GM10266 (cell line): ENCODE measurements at regions not wholly inside any gene's neighbourhood (a gene's known extent, or its start where the extent isn't known, plus 50 kb on each side); places are given as distances from the start of the nearest gene placed in this dataset.

Experiments used
- DNase-seq: peaks from one replicate; pipeline ENCODE4 v3.0.0; 2012; ENCODE audit errors: extremely low spot score
- CTCF ChIP-seq: IDR thresholded peaks from 2 replicates; pipeline ENCODE4 v1.5.1; 2012; ENCODE audit warnings: mild to moderate bottlenecking, low read depth; ENCODE audit not compliant: control insufficient read depth, insufficient read depth; ENCODE audit errors: missing control alignments

GRCh38 chr7:85483177-85483576 lies 296.3 kb upstream of the SEMA3D start:
- DNase-seq, result no peak
- TF ChIP-seq CTCF, result no peak

DNA sequence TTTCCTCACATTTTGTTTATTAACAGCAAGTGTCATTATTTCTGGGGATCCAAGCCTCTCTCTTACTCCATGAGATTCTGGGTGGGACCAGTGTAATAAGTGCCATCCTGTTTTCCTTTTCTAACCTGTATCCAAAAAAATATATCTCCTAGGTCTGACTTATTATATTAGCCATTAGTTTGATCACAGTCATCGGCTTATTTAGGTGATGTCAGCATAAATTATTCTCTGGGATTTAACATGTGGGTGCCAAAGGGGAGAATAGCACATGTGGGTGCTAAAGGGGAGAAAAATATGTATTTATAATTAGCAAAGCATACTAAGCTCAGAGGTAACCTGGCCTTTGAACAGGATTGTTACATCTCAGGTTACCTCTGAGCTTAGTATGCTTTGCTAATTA lies 293.8 kb upstream of the SEMA3D start:
- no peak for DNase-seq
- TF ChIP-seq CTCF, result no peak

DNA sequence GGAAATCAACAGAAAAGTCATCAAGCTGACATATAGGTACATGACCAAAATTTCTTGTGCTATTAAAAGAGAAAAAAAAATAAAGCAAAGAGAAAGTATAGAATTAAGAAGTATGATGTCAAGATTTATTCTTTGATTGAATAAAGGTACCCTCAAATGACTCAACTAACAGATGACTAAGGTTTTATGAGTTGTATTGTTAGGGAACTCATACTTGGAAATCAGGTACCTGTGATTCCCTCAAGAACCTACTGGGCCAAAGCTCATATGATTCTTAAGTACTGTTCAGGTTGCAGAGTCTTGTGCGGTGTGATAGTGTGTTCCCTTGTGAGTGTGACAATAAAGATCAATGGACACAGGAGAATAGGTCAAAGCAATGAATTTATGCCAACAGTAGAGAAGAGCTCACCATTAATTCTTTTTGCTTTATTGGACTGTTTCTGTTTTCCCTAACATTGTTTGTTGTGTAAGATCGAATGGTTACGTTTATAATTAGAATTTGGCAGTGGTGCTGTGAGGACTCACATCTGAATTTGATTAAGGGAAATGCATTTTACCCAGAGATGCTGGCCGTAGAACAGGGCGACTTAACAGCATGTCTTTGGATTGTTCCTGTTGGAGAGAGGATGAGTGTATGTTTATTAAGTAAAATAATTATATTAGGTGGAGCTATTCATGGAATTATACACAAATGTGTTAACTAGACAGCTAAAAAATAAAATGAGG lies 293.2 kb upstream of the SEMA3D start:
- DNase-seq, result no peak
- TF ChIP-seq CTCF, result no peak

DNA sequence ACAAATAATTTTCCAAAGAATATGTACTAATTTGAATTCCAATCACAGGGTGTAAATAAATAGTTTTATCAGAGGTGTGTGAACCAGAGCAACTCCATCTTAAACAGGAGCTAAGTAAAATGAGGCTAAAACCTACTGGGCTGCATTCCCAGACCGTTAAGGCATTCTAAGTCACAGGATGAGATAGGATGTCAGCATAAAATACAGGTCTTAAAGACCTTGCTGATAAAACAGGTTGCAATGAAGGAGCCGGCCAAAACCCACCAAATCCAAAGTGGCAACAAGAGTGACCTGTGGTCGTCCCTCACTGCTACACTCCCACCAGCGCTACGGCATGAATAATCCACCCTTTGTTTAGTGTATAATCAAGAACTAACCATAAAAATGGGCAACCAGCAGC lies 291.7 kb upstream of the SEMA3D start:
- DNase-seq, result no peak
- no peak for TF ChIP-seq CTCF

- TF ChIP-seq CTCF, result no peak
- no peak for DNase-seq
These were observed 288.6 kb upstream of the SEMA3D start for GRCh38 chr7:85475476-85475875.

- no peak for DNase-seq
- no peak for TF ChIP-seq CTCF
These were observed 288.2 kb upstream of the SEMA3D start for GRCh38 chr7:85475071-85475470.

DNA sequence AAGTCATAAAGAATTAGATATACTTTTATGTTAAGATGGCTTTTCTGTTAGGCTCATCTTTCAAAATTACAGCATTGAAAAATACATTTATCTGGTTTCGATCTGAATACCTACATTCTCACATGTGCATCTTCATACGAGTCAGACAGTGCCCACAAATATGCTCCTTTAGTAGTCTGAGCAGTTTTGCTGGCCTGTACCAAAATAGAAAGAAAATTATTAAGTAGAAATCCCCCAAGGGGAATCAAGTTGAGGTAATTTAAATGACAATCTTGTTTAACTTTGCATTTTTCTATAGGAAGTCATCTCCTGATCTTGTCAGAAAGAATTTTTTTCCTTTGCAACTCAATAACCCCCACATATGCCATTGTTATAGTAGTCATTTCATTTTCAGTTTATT lies 287.4 kb upstream of the SEMA3D start:
- DNase-seq, result peak; percentile 4

More for the DNA sequence above, 287.4 kb upstream of the SEMA3D start:
- TF ChIP-seq CTCF, result no peak
